GM19324 (cell line): ENCODE measurements at regions not wholly inside any gene's neighbourhood (a gene's known extent, or its start where the extent isn't known, plus 50 kb on each side); places are given as distances from the start of the nearest gene placed in this dataset.

Source experiments
- ATAC-seq: cut with Tn5 transposase; IDR thresholded peaks from one replicate; pipeline ENCODE4 v1.9.1; 2021; ENCODE audit warnings: mild to moderate bottlenecking, moderate library complexity; ENCODE audit not compliant: unreplicated experiment, low FRiP score

GRCh38 chr10:130900441-130901160, 410.9 kb downstream of the TCERG1L start:
- no peak for ATAC-seq

GRCh38 chr10:130901311-130902165, 410.0 kb downstream of the TCERG1L start:
- ATAC-seq = no peak

GRCh38 chr10:130902471-130902870, 409.1 kb downstream of the TCERG1L start:
- ATAC-seq = no peak

GRCh38 chr10:130902929-130903328, 408.6 kb downstream of the TCERG1L start:
- no peak for ATAC-seq

- no peak for ATAC-seq
Measured at GRCh38 chr10:130904676-130905075, 406.8 kb downstream of the TCERG1L start.

- no peak for ATAC-seq
Measured at GRCh38 chr10:130905386-130905785, 406.1 kb downstream of the TCERG1L start.

- ATAC-seq = no peak
Measured at GRCh38 chr10:130905921-130906320, 405.6 kb downstream of the TCERG1L start.

- no peak for ATAC-seq
Measured at GRCh38 chr10:130910848-130911247, 400.7 kb downstream of the TCERG1L start.

GRCh38 chr10:130913844-130914243, 397.7 kb downstream of the TCERG1L start:
- ATAC-seq = no peak

GRCh38 chr10:130914367-130914766, 397.2 kb downstream of the TCERG1L start:
- no peak for ATAC-seq

- ATAC-seq = no peak
Measured at GRCh38 chr10:130915065-130915464, 396.5 kb downstream of the TCERG1L start.

GRCh38 chr10:130921461-130921860, 390.1 kb downstream of the TCERG1L start:
- no peak for ATAC-seq

- no peak for ATAC-seq
Measured at GRCh38 chr10:130921911-130922440, 389.5 kb downstream of the TCERG1L start.

- ATAC-seq = no peak
Measured at GRCh38 chr10:130923596-130923995, 387.9 kb downstream of the TCERG1L start.

- ATAC-seq = no peak
Measured at GRCh38 chr10:130924138-130924819, 387.2 kb downstream of the TCERG1L start.

GRCh38 chr10:130926442-130926841, 385.1 kb downstream of the TCERG1L start:
- no peak for ATAC-seq

- ATAC-seq = no peak
Measured at GRCh38 chr10:130927157-130927556, 384.4 kb downstream of the TCERG1L start.

- no peak for ATAC-seq
Measured at GRCh38 chr10:130928306-130928705, 383.2 kb downstream of the TCERG1L start.

- ATAC-seq = no peak
Measured at GRCh38 chr10:130929422-130930325, 381.8 kb downstream of the TCERG1L start.

GRCh38 chr10:130930821-130931220, 380.7 kb downstream of the TCERG1L start:
- ATAC-seq = no peak
